ENCODE measurements at regions not wholly inside any gene's neighbourhood (a gene's known extent, or its start where the extent isn't known, plus 50 kb on each side); places are given as distances from the start of the nearest gene placed in this dataset.

DNA sequence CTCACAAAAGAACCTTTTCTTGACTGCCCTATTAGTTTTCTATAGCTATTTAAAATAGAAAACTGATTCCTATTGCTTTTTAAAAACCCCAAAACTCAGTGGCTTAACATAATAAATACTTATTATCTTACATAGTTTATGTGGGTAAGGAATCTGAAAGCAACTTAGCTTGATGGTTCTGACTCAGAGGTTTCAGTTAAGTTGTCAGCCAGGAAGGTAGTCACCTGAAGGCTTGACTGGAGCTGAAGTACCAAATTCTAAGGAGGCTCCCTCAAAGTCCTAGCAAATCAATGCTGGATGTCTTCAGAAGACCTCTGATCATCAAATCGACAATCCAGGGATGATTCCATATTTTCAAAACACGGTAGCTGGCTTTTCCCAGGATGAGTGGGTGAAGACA, 546.6 kb upstream of the CDH2 start:
- no peak for DNase-seq (ENCODE audit: low spot score)

DNA sequence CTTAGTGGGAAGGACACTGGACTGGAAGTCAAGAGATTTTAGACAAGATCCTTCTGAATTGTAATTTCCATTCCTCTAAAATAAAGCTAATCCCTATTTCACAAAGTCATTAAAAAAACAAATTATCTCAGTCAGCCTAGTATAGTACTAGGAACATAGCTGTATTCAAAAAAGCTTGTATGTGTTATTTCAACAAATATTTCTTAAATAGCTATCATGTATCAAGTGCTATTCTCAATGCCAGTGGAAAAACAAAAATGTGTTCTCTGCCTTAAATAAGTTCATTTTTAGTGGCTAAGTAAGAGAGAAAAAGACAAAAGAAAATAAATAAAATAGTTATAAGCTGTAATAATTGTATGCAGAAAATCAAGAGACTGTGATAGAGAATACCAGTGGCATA, 541.8 kb upstream of the CDH2 start:
- no peak for DNase-seq (ENCODE audit: low spot score)

DNA sequence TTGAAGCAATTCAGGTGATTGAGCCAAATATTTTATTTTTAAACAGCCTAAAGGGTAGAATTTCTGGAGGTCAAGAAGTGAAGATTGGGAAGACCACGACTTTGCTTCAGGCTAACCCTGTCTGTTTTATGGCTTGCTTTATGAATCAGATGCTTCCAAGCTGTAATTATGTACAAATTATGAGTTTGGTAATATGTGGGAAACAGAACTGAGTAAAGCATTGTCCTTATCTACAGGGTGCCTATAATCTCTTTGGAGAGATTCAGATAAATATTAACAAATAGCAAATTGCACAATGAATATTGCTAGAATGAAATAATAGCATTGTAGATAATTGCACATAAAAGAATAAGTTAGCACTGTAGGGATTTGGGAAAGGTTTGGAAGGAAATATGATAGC, 539.4 kb upstream of the CDH2 start:
- DNase-seq (ENCODE audit: low spot score): no peak

DNA sequence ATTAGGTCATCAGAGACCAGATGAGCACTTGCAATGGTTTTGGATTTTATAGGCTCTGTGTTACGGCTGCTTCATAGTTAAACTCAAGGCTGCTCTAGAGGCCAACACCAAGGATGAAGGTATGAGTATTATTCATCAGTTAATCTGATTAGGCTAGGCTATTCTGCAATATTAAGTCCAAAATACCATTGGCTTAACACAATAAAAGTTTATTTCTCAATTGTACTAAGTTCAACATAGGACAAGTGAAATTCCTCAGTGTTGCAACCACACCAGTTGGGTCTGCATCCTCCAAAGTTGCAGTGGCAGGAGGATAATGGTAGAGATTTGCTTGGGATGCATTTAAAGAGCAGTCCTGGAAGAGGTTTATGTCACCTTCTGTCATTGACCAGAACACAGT, 538.3 kb upstream of the CDH2 start:
- no peak for DNase-seq (ENCODE audit: low spot score)

DNA sequence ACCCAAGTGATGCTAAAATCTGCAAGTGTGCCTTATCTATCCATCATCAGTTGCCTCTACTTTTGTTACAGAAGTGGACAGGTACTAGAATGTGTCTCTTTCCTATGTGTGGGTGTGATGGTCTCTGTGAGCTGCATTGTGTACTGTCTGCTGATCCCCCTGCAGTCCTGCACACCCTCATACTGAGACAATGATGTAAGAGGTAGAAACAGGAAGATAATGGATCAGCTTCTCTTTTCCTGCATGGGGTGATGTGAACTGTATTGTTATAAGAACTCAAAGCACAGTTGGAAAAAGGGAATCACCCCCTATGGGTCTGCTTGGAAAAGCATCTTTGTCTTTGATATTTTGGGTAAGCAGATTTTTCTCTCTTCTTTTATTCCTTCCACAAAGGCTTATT, 537.6 kb upstream of the CDH2 start:
- DNase-seq (ENCODE audit: low spot score): no peak

DNA sequence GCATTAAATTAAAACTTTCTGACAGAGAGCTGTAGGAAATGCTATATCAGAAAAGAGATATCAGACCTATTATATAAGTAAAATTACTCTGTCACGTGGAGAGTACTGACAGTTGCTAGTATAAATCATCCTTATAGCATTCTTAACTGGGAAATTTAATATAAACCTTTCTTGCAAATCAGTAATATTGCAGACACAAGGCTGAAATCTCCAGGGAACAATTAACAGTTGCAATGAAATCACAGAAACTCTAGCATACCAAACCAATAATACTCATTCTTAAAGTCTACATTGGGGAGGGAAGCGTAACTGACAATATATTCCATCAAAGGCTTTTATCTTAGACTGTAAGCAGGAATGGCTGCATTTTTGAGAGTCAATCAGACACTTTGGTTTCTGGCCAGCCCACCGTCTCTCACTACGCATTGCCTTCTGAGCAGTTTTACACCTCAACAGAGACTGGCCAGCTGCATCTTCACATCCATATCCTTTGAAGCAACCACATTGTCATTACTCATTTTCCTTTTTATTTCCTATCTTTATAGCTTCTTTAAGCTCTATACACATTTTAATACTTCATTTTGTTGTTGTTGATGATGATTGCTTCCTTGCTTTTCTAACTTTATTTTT, 536.0 kb upstream of the CDH2 start:
- DNase-seq (ENCODE audit: low spot score): no peak

DNA sequence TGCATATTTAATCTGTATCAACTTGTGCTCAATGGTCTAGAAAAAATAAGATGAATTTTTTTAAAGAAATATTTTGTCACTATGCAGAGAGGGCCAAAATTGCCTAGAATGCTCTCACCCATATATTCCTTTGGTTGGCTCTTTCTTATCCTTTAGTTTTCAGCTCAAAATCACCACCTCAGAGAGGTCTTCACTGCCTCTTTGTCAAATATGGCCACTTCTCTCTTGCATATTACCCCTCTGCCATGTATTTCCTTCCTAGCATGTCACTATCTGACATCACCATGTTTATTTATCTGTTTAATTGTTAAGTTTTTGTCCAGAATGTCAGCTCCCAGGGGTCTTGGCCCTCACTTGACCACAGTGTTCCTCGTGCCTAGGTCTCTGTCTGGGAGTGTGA, 535.2 kb upstream of the CDH2 start:
- no peak for DNase-seq (ENCODE audit: low spot score)

DNA sequence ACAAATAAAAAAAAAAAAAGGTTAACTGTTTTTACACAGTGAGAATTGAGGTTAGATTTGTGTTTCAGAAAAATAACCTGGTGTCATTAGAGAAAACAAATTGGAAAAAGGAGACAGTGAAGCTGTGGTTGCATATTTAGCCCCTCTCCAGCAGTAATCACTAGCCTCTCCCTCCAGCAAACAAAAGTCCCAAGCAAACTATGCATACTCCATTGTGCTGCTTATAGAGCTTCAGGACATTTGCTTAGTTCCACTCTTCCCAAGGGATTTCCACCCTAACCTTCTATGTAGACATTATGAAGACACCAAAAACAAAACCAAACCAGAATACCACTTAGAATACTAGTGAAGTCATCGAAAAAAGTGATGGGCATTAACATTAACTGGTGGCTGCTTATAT, 534.2 kb upstream of the CDH2 start:
- no peak for DNase-seq (ENCODE audit: low spot score)

DNA sequence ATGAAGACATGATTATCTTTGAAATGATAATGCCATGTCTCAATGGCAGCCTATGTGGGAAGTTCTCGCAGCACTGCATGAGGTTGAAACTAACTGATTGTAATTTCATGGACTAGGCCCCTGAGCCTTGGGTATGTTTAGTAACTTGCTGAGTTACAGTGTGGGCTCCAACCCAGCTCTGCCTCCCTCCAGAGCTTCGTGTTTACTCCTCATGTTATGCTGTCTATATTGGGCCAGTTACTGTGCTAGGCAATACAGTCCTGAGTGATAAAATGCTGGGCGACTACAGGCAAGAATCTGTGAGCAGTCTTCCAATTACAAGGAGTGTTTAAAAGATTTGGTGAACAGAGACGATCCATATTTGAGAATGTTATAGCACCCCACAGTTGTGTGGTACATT, 530.1 kb upstream of the CDH2 start:
- no peak for DNase-seq (ENCODE audit: low spot score)

DNA sequence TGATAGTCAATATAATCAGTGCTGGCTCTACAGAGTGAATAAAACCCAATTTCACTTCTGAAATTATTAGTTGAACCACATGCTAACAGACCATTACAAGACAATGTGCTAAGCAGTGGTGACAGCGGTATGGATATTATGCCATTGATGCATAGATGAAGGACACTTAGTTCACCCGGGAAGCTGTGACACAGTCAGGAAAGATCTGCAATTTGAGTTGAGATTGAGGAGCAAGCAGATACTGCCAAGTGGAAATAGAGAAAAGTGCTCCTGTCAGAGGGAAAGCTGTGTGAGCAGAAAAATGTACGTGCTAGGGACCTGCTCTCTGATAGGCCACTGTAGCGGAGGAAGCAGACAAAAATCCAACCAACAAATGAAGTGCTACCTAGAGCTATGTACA, 529.5 kb upstream of the CDH2 start:
- DNase-seq (ENCODE audit: low spot score): no peak

DNA sequence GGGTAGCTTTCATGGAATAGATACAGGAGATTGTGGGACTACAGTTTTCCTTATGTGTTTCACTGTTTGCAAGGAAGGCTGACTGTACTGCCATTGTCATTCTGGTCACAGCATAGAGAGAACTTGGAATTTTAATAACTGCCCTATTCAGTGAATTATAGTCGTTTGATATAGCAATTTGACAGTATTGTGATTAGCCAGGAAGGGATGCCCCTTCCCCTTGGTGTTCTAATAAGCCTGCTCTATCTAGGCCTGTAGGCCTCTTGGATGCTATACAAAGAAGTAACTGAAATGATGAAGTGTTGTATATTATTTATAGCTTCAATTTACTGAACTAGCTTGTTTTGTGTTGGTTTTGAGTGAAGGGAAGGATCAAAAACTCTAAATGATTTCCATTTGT, 528.6 kb upstream of the CDH2 start:
- no peak for DNase-seq (ENCODE audit: low spot score)

DNA sequence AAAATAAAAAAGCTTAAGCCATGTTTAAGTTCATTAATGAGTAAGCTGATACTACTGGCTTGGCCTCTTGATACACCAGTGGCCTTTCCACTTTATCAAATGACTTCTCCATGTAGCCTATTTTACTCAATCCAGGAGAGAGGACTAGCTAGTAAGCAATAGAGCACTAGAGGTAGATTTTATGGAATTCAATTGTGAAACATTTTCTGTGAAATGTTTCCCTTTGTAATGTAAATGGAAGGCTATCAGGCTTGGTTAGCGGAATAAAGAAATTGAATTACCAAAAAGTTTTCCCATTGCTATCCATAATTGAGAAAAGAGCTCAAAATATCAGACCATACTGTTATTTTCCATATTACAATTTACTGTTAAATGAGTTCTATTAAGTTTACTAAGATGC, 515.4 kb upstream of the CDH2 start:
- no peak for DNase-seq (ENCODE audit: low spot score)

DNA sequence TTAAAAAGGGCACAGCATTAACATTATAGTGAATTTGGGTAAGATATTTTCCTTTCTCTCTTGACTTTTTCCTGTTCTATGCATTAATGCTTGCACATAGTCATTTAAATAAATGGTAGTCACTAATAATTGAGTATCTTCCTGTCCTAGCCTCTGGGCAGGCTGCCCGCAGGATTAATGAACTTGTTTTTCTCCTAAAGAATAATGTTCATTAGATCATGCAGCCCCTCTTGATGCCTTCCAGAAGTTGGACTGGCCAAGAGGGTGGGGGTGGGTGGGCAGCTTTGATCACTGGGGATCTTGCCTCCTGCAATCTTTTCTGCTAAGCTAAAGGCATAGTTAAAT, 514.5 kb upstream of the CDH2 start:
- DNase-seq (ENCODE audit: low spot score): no peak

DNA sequence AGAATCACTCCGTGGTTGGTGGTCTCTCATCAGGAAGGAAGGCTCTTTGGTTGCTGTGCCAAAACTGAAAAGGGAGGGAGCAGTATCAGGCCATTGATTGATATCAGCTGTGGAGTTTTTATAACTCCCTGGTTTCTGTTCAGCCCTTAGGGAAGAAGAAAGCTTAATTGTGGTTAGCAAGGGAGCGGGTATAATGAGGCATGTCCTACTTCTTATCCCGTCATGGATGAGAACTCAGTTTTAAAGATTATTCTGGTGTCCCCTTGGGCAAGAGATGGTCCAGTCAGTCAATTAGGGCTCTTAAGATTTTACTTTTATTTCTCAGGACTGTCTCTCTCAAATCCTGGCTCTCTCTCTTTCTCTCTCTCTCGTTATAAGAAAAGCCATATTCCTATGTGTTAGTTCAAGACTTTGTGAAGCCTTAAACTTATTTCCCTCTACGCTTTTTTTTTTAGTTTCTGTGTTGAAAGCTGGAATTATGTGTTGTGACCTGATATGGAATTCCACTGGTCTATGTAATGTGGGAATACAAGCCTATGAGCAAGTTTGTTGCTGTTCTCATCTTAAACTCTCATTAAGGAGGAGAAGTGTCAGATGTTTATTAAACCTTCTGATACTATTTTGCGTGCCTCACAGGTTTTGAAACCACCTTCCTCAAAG, 514.0 kb upstream of the CDH2 start:
- no peak for DNase-seq (ENCODE audit: low spot score)

DNA sequence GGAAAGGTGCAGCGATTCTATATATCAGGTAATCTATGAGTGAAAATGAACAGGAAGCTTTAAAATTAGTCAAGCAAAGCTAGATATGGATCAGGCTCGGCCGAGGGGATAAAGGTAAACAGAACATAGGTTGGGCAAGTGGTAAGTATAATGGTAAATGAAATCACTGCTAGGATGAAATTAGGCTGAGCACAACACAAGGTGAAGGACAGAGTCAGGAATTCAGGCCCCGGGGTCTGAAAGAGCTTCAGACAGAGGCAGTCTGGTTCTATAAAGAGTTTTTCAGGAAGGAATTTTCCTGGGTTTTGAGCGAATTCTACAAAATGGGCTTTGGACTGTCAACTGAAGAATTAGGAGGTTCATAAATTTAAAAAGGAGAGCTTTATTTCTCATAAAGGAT, 513.2 kb upstream of the CDH2 start:
- no peak for DNase-seq (ENCODE audit: low spot score)

DNA sequence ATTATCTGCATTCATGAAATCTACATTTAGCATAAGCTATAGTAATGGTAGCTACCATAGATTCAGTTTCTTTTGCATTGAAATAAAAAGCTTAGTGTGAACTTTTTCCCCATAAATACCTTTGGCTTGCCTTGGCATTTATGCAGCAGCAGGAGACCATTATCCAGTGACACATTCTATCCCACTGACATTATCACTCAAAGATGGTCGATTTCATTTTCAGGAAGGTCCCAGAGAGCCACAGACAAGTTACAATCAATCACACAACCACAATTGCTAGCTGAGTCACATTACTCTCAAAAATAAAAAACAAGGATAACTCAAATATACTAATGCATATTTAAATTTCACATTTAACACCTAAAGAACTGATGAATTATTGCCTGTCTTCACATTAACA, 512.7 kb upstream of the CDH2 start:
- no peak for DNase-seq (ENCODE audit: low spot score)

DNA sequence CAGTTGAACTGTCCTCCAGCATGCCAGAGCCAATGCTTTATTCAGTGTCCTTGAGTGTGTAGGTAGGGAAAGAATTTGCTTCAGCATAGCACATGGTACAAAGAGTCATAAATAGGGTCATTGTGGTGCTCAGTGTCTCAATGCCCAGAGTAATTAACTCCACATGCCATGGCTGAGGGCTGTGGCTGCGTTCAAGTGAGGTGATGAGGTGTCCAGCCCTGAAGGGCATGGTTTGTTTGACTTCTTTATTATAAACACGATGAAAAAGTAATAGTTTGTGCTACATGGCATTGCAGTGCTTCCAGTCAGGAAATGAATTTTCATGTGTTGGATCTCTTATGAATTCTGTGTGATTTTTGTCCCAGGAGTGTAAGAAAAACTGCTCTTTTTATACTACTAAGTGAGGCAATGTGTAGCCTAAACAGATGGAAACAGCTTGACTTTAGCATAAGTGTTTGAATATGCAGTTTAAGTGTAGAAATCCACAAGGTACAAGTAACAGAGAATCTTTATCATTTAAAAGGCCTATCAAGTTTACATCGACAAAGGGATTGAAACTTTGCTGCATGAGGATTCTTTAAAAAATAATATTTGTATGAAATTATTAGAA, 507.9 kb upstream of the CDH2 start:
- no peak for DNase-seq (ENCODE audit: low spot score)

DNA sequence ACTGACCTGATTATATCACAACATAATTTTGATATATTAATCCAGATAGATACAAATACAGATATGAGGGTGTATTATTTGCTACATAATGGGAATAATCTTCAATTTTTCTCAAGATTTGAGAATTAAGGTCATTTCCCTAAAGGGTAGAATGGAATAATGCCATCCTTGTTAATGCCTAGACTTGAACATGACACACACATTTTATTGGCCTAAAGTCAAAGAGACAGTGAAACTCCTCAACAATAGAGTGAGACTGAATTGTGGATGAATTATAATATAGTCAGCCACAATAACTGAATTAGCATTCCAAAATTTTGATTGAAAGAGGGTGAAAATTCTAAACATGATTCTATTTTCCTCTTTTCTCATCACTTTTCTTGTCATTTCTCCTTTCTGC, 506.0 kb upstream of the CDH2 start:
- no peak for DNase-seq (ENCODE audit: low spot score)

DNA sequence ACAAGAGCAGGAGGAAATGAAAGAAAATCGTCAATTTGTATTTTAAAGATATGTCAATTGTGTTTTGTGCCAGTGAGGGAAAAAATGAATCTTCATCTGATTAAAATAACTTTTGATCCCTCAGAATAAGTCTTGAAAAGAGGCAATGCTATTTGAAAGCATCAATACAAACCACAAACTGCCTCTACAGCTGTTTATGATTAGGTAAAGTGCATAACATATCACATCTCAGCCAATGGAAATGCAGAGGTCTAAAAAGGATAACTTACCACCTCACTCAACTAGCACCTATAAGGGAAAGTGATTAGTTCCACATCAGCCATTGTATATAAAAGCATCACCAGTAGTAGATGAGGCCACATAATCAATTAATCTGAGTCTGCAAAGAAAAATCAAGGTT, 492.2 kb upstream of the CDH2 start:
- no peak for DNase-seq (ENCODE audit: low spot score)

DNA sequence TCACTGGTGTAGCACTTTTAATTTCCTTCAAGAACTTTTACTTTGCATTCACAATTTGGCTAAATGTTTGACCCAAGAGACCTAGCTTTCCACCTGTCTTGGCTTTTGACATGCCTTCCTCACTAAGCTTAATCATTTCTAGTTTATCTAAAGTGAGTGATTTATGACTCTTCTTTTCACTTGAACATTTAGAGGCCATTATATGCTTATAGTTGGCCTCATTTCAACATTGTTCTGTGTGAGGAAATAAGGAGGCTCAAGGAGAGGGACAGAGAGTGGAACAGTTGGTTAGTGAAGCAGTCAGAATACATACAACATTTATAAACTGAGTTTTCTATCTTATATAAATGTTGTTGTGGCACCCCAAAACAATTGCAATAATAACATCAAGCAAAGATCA, 489.3 kb upstream of the CDH2 start:
- DNase-seq (ENCODE audit: low spot score): no peak

DNA sequence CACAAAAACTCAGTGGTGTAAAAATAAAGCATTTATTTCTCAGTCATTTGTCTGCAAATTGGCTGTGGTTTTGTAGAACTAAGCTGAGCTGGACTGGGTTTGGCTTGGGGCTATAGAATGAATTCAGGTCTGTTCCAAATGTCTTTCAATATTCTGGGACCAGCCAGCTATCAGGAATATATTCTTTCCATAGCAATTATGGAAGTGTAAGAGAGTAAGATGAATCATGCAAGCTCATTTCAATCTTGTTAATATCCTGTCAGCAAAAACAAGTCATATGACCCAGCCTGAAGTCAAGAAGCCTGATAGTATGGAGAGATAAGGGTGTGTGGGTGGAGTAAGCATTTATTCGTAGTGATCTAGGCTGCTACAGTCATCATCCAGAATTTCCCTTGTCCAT, 481.0 kb upstream of the CDH2 start:
- DNase-seq (ENCODE audit: low spot score): no peak

DNA sequence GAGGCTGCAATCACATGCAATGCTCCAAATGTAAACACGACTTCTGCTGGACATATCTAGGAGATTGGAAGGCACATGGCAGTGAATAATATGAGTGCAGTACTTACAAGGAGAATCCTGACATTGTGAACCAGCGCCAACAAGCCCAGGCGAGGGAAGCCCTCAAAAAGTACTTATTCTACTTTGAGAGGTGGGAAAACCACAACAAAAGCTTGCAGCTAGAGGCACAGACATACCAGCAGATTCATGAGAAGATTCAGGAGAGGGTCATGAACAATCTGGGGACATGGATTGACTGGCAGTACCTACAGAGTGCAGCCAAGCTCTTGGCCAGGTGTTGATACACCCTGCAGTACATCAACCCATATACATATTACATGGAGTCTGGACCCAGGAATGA, 475.7 kb upstream of the CDH2 start:
- no peak for DNase-seq (ENCODE audit: low spot score)

DNA sequence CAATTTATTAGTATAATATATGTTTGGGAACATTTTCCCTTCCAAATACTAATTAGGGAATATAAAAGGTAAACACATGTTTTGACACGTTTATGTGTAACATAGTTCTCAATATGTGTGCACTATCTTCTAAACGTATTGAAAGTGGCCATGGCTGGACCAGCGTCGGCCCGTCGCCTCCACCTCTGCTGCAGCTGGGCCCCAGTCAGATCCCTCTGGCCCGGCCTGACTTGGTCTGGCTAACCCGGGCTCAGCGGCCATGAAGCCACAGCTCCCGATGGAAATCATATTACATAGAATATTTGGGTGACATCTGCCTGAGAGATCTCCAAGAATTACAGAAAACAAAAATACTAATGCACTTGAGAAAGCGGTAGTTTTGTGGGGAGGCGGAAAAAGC, 474.4 kb upstream of the CDH2 start:
- no peak for DNase-seq (ENCODE audit: low spot score)

DNA sequence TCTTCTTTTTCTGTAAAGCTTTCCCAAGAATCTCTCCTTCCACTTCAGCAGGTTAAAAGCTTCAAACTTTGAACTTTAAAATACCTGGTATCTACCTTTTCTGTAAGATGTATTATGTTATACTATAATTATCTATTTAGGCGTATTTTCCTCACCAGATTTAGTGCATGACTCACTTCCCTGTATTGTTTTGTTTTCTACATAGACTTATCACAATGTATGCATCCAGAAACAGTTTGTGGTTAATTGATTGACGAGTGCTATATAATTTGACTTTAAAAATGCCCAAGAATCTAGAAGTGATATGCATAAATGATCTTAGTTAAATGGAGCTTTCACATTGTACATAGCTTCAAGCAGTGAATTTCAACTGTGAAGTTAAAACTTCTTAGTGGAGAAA, 473.9 kb upstream of the CDH2 start:
- DNase-seq (ENCODE audit: low spot score): no peak
